Adrenal gland (tissue), 9 donors: ENCODE measurements at regions not wholly inside any gene's neighbourhood (a gene's known extent, or its start where the extent isn't known, plus 50 kb on each side); places are given as distances from the start of the nearest gene placed in this dataset.
"Not testable (repeated sequence)": the region's sequence is repeated elsewhere in the genome, so short reads cannot be mapped to it uniquely, and the experiment has no call there.

Experiments used
- DNase-seq, 7 donors: peaks; one replicate each; pipeline ENCODE4 v3.0.0-alpha.2; 2019 to 2020
- H3K27ac ChIP-seq, 5 donors: fragments of 200-600 bp; sonication (generic) in 4 of 5; 1 replicate in 3 of 5; 2 replicates in 2 of 5; pipeline versions ENCODE4 v1.5.1 to v1.8.0; 2016 to 2020; ENCODE audit warnings: mild to moderate bottlenecking in 1 of 5
- H3K27me3 ChIP-seq: fragments of 200-600 bp; 2 replicates; pipeline ENCODE4 v1.8.0; 2021
- H3K36me3 ChIP-seq, 2 donors: fragments of 200-600 bp; replicated peaks in 1 of 2; 1 replicate in 1 of 2; 2 replicates in 1 of 2; pipeline versions ENCODE4 v1.5.1 to v1.8.0; 2018 to 2022
- H3K4me1 ChIP-seq, 2 donors: fragments of 200-600 bp; replicated peaks in 1 of 2; 1 replicate in 1 of 2; 2 replicates in 1 of 2; pipeline versions ENCODE4 v1.5.1 to v1.8.0; 2018 to 2021
- H3K4me3 ChIP-seq, 4 donors: fragments of 200-600 bp; sonication (generic) in 3 of 4; one replicate each; pipeline ENCODE4 v1.5.1; 2016 to 2018
- H3K9me3 ChIP-seq, 3 donors: fragments of 200-600 bp; sonication (generic) in 1 of 3; replicated peaks in 1 of 3; 1 replicate in 2 of 3; 2 replicates in 1 of 3; pipeline versions ENCODE4 v1.5.1 to v1.8.0; 2016 to 2021
- CTCF ChIP-seq, 6 experiments: fragments of 450-650 bp in 4 of 6; fragments of 200-600 bp in 2 of 6; sonication (generic) in 1 of 6; IDR thresholded peaks; 1 replicate in 5 of 6; 2 replicates in 1 of 6; pipeline versions ENCODE4 v1.5.1 to v1.8.0; 2016 to 2021; ENCODE audit warnings: antibody characterized with exemption in 6 of 6, mild to moderate bottlenecking in 2 of 6, moderate library complexity in 1 of 6
- WGBS, 4 donors: extraction: QIAGEN DNeasy Blood & Tissue Kit in 2 of 4; methylation state at CpG; one replicate each; pipeline versions ENCODE4 v1.1.5 to v1.1.7; 2013 to 2017; 5-methylcytosine and 5-hydroxymethylcytosine counted together
- intact Hi-C, 2 donors: fragments of 100-400 bp; cut with DNase I; formaldehyde crosslinking; loops; one replicate each; pipeline versions ENCODE4 v1.14.1 to v1.15.0; 2022 to 2023
- donor health status: healthy with polysubstance abuse.
- donor health status: Bipolar disorder and iron deficiency.
- donor health status: DM: yes; HTN: yes; CAD: no.
- donor health status: DM: no; HTN: no; CAD: no.
- donor health status: DM: no; HTN: no; CAD: no.

DNA sequence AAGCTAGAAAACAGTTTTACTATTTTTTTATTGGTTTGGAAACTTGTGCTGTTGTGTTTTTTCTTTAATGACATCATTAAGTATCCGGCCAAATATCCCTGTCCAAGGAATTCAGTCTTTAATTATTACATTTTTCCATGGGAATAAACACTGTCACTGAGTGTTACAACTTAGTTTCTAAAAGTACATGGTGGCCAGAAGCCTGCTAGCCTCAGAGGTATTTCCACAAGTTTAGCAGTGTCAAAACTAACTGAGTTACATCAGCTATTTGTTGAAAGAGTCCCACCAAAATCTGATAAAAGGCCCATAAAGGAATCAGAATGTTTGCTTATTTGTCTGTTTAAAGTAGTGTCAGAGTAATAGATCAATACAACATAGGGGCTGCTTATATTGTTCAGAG is 331.6 kb downstream of the GOLGA6L6 start:
- H3K27me3 ChIP-seq, H3K9me3 ChIP-seq, intact Hi-C loops, H3K4me1 ChIP-seq, H3K4me3 ChIP-seq, H3K27ac ChIP-seq, DNase-seq, H3K36me3 ChIP-seq: not testable (repeated sequence)
- 55 to 66% (median 59%) methylated on average over 1 of the region's 1 CpG for WGBS, 4 donors

DNA sequence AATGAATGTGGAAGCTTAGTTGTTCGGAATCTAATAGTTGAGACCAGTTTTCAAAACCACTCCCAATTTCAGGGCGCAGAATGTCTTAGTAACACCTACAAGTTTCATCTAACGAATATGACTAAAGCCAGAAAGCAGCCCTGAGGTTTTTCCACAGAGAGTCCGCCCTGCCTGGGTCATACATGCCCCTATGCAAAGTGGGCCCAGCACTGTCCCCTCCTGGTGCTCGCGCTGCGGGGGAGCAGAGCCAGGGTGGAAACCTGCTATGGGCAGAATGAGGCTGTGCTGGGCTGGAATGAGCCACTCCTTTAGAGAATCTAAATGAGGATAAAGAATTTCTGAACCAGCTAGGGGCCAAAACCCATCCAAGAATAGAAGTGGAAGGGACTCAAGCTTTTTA is 334.0 kb downstream of the GOLGA6L6 start:
- H3K27ac ChIP-seq, H3K4me3 ChIP-seq, H3K27me3 ChIP-seq, intact Hi-C loops, H3K9me3 ChIP-seq, H3K36me3 ChIP-seq, H3K4me1 ChIP-seq, DNase-seq: not testable (repeated sequence)
- WGBS, 4 donors = 73 to 83% (median 77%) methylated on average over 7 of the region's 7 CpGs

DNA sequence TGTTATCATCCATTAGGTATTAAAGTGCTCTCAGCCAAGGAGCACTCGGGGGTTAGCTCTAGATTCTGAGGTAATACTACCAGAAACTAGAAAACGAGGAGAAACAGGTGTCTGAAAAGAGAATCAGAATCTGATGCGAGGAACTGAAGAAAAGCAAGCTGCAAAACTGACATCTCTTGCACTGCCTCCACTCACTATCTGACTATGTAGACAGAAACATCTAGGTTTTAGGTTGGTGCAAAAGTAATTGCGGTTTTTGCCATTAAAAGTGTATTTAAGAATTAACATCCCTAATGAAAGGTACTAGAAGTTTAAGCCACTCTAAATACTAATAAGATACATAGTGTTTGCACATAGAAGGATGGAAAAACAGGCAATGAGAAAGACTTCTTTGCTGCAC is 334.4 kb downstream of the GOLGA6L6 start:
- H3K27ac ChIP-seq, H3K4me1 ChIP-seq, H3K36me3 ChIP-seq, DNase-seq, H3K4me3 ChIP-seq, intact Hi-C loops, H3K9me3 ChIP-seq, H3K27me3 ChIP-seq: not testable (repeated sequence)
- WGBS, 4 donors = 47 to 63% (median 58%) methylated on average over 3 to 4 of the region's 4 CpGs

GRCh38 chr15:20204177-20204866 is 337.3 kb downstream of the GOLGA6L6 start:
- DNase-seq = peak in 1 of 7 donors; percentile 23
- H3K27me3 ChIP-seq, H3K4me3 ChIP-seq, H3K4me1 ChIP-seq, H3K27ac ChIP-seq, intact Hi-C loops, H3K9me3 ChIP-seq, H3K36me3 ChIP-seq: not testable (repeated sequence)
- 29 to 80% (median 70%) methylated on average over 2 to 18 of the region's 20 CpGs for WGBS, 4 donors

DNA sequence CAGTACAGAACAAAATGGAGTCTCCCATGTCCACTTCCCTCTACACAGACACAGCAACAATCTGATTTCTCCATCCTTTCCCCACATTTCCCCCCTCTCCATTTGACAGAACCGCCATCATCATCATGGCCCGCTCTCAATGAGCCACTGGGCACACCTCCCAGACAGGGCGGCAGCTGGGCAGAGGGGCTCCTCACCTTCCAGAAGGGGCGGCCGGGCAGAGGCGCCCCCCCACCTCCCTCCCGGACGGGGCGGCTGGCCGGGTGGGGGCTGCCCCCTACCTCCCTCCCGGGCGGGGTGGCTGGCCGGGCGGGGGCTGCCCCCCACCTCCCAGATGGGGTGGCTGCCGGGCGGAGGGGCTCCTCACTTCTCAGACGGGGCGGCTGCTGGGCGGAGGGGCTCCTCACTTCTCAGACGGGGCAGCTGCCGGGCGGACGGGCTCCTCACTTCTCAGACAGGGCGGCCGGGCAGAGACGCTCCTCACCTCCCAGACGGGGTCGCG is 337.9 kb downstream of the GOLGA6L6 start:
- H3K27me3 ChIP-seq, intact Hi-C loops, H3K4me3 ChIP-seq, H3K4me1 ChIP-seq, H3K27ac ChIP-seq, H3K9me3 ChIP-seq, DNase-seq, H3K36me3 ChIP-seq: not testable (repeated sequence)
- 92 to 96% (median 93%) methylated on average over 5 to 29 of the region's 29 CpGs for WGBS, 4 donors

DNA sequence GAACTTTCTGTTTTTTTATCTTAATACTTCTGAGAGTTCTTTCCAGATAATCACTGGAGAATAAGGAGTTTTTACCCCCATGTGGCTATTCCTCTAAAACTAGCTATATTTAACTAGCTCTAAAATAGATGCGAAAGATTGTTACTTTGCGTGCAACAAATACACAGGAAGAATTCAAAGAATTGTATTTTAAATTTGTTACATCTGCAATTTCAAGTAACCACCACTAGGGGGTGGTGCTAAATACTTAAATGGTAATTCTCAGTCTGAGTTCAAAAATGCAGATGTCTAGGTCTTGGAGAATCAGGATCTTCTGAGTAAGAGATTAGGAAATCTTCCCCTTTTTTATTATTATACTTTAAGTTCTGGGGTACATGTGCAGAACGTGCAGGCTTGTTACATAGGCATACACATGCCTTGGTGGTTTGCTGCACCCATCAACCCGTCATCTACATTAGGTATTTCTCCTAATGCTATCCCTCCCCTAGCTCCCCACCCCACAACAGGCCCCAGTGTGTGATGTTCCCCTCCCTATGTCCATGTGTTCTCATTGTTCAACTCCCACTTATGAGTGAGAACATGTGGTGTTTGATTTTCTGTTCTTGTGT is 346.9 kb downstream of the GOLGA6L6 start:
- H3K27me3 ChIP-seq, H3K4me3 ChIP-seq, DNase-seq, intact Hi-C loops, H3K27ac ChIP-seq, H3K4me1 ChIP-seq, H3K9me3 ChIP-seq, H3K36me3 ChIP-seq: not testable (repeated sequence)
- WGBS, 4 donors = 66 to 76% (median 70%) methylated on average over 4 of the region's 4 CpGs
- peak in 1 of 6 experiments; percentile 33 for TF ChIP-seq CTCF (IDR thresholded peaks at IDR 0.05)
